ENCODE measurements at regions not wholly inside any gene's neighbourhood (a gene's known extent, or its start where the extent isn't known, plus 50 kb on each side); places are given as distances from the start of the nearest gene placed in this dataset.

DNA sequence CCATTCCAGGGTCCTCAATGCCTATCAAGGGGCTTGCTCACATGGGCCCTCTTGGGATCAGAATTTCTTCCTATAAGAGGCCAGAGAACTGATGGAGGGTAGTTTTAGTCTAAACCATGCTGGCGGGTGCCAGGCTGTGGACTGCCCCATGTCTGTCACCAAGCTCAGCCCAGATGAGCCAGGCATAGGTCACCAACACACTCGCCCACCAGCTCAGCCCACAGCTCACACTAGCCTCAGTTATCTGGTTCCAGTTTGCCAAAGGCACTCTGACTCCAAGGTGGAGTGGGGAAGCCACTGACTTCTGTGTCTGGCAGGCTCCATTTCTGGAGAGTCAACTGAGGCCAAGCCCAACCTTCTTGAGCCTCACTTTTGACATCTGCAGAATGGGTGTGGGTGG, 50.7 kb upstream of the INSYN1 start:
- POLR2A ChIA-PET = no interaction called here
- CTCF ChIA-PET = interaction anchor here (0.9 kb wide), 1 partner anchor 62 kb away, joined by 3 read pairs; no protein-coding TSS in a partner anchor
- Histone ChIP-seq H3K9me2 (no peaks in the 10 kb centered on the region), H3K27me3 (ENCODE audit: insufficient read depth) (no peaks in the 10 kb centered on the region), H3K4me3 (ENCODE audit: low read depth in 2 of 2, low read length in 1 of 2) (no peak overlapping the region), H3K9ac (no peak overlapping the region), H3K4me1 (ENCODE audit: control insufficient read depth in 1 of 2, insufficient read depth in 2 of 2, low read depth in 1 of 2, low read length in 1 of 2) (peaks cover 25 to 28% of the 10 kb centered on the region in 2 experiments; a peak in 3 of 4 replicates), H4K20me1 (ENCODE audit: insufficient read depth) (no peaks in the 10 kb centered on the region), H3K4me2 (no peak overlapping the region), H3K36me3 (replicated peaks in 1 of 2; ENCODE audit: control insufficient read depth in 1 of 2, insufficient read depth in 2 of 2, low read length in 1 of 2) (no peaks in the 10 kb centered on the region), H3K9me3 (no peaks in the 10 kb centered on the region), H2AFZ (ENCODE audit: low read depth) (no peak overlapping the region), H3K27ac (ENCODE audit: low read depth in 2 of 2, low read length in 1 of 2) (no peak overlapping the region), H3K79me2 (ENCODE audit: insufficient read depth) (no peaks in the 10 kb centered on the region), H3F3A (replicated peaks; ENCODE audit: insufficient read depth) (peaks cover 13% of the 10 kb centered on the region)
- TF ChIP-seq YY1 (IDR thresholded peaks at IDR 0.05; ENCODE audit: low read depth) (no peak), MXI1 (IDR thresholded peaks at IDR 0.05; ENCODE audit: low read depth, low read length) (no peak)
- TF ChIP-seq, protein P1, sequence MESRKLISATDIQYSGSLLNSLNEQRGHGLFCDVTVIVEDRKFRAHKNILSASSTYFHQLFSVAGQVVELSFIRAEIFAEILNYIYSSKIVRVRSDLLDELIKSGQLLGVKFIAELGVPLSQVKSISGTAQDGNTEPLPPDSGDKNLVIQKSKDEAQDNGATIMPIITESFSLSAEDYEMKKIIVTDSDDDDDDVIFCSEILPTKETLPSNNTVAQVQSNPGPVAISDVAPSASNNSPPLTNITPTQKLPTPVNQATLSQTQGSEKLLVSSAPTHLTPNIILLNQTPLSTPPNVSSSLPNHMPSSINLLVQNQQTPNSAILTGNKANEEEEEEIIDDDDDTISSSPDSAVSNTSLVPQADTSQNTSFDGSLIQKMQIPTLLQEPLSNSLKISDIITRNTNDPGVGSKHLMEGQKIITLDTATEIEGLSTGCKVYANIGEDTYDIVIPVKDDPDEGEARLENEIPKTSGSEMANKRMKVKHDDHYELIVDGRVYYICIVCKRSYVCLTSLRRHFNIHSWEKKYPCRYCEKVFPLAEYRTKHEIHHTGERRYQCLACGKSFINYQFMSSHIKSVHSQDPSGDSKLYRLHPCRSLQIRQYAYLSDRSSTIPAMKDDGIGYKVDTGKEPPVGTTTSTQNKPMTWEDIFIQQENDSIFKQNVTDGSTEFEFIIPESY (IDR thresholded peaks at IDR 0.05; ENCODE audit: borderline replicate concordance, low read depth) = no peak
- TF ChIP-seq, protein P2, sequence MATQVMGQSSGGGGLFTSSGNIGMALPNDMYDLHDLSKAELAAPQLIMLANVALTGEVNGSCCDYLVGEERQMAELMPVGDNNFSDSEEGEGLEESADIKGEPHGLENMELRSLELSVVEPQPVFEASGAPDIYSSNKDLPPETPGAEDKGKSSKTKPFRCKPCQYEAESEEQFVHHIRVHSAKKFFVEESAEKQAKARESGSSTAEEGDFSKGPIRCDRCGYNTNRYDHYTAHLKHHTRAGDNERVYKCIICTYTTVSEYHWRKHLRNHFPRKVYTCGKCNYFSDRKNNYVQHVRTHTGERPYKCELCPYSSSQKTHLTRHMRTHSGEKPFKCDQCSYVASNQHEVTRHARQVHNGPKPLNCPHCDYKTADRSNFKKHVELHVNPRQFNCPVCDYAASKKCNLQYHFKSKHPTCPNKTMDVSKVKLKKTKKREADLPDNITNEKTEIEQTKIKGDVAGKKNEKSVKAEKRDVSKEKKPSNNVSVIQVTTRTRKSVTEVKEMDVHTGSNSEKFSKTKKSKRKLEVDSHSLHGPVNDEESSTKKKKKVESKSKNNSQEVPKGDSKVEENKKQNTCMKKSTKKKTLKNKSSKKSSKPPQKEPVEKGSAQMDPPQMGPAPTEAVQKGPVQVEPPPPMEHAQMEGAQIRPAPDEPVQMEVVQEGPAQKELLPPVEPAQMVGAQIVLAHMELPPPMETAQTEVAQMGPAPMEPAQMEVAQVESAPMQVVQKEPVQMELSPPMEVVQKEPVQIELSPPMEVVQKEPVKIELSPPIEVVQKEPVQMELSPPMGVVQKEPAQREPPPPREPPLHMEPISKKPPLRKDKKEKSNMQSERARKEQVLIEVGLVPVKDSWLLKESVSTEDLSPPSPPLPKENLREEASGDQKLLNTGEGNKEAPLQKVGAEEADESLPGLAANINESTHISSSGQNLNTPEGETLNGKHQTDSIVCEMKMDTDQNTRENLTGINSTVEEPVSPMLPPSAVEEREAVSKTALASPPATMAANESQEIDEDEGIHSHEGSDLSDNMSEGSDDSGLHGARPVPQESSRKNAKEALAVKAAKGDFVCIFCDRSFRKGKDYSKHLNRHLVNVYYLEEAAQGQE (IDR thresholded peaks at IDR 0.05; ENCODE audit: low read depth, low read length) = no peak
- TF ChIP-seq, protein P3, sequence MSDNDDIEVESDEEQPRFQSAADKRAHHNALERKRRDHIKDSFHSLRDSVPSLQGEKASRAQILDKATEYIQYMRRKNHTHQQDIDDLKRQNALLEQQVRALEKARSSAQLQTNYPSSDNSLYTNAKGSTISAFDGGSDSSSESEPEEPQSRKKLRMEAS (IDR thresholded peaks at IDR 0.05; ENCODE audit: low read depth) = no peak
- WGBS (ENCODE audit: low lambda C conversion rate) = 83% methylated on average over 1 of the region's 2 CpGs
- DNase-seq = no peak

DNA sequence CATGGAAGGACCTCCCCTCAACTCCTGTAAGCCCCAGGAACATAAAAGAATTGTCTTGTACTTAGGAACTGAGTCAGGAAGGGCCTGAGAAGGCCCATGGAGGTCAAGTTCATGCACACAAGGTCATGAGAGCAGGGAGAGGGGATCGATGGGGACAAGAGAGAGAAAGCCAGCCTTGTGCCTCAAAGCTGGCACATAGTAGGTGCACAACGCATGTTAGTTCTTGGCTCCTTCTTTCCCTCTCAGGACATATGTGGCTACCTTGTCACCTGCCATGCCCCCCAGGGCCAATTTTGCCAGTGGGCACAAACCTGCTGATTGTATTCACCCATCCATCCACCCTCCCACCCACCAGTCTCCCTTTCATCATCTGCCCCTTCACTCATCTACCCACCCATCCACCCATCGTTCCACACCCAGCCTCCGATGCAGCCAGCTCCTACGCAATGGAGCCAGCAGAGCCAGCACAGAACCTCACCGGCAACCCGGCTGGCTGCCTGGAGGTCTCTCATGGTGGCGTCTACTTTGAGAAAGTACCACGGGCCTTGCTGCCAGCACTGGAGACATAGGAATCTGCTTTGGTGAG, 52.4 kb upstream of the INSYN1 start:
- CTCF ChIA-PET = interaction anchor here (1.2 to 2.2 kb wide), 4 partner anchors 8 to 128 kb away, joined by 3 to 5 read pairs (median 4); no protein-coding TSS in a partner anchor
- Histone ChIP-seq H3F3A (replicated peaks; ENCODE audit: insufficient read depth) (peaks cover 13% of the 10 kb centered on the region), H3K4me1 (ENCODE audit: control insufficient read depth in 1 of 2, insufficient read depth in 2 of 2, low read depth in 1 of 2, low read length in 1 of 2) (peaks cover 14 to 35% of the 10 kb centered on the region in 2 experiments; a peak in 3 of 4 replicates), H3K9ac (no peak overlapping the region), H4K20me1 (ENCODE audit: insufficient read depth) (no peaks in the 10 kb centered on the region), H2AFZ (ENCODE audit: low read depth) (no peak overlapping the region), H3K79me2 (ENCODE audit: insufficient read depth) (no peaks in the 10 kb centered on the region), H3K27me3 (ENCODE audit: insufficient read depth) (no peaks in the 10 kb centered on the region), H3K9me2 (no peaks in the 10 kb centered on the region), H3K9me3 (no peaks in the 10 kb centered on the region), H3K4me2 (no peak overlapping the region), H3K36me3 (replicated peaks in 1 of 2; ENCODE audit: control insufficient read depth in 1 of 2, insufficient read depth in 2 of 2, low read length in 1 of 2) (no peaks in the 10 kb centered on the region), H3K27ac (ENCODE audit: low read depth in 2 of 2, low read length in 1 of 2) (no peak overlapping the region), H3K4me3 (ENCODE audit: low read depth in 2 of 2, low read length in 1 of 2) (no peak overlapping the region)
- POLR2A ChIA-PET = interaction anchor here (0.6 kb wide), 1 partner anchor 13 kb away, joined by 4 read pairs; no protein-coding TSS in a partner anchor
- no peak for DNase-seq
- WGBS (ENCODE audit: low lambda C conversion rate) = 89% methylated on average over 9 of the region's 9 CpGs
- TF ChIP-seq, protein P4, sequence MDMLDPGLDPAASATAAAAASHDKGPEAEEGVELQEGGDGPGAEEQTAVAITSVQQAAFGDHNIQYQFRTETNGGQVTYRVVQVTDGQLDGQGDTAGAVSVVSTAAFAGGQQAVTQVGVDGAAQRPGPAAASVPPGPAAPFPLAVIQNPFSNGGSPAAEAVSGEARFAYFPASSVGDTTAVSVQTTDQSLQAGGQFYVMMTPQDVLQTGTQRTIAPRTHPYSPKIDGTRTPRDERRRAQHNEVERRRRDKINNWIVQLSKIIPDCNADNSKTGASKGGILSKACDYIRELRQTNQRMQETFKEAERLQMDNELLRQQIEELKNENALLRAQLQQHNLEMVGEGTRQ (IDR thresholded peaks at IDR 0.05; ENCODE audit: borderline replicate concordance, low read depth, low read length) = no peak
- TF ChIP-seq GABPA (IDR thresholded peaks at IDR 0.05; ENCODE audit: low read depth) (no peak), EP300 (IDR thresholded peaks at IDR 0.05; ENCODE audit: borderline replicate concordance in 1 of 2, low read depth in 1 of 2, low read length in 1 of 2) (no peak), NFIC (IDR thresholded peaks at IDR 0.05; ENCODE audit: borderline replicate concordance) (no peak), TEAD4 (IDR thresholded peaks at IDR 0.05; ENCODE audit: borderline replicate concordance, insufficient read depth) (no peak), ELF1 (IDR thresholded peaks at IDR 0.05) (no peak), FOSL2 (IDR thresholded peaks at IDR 0.05; ENCODE audit: borderline replicate concordance, low read depth) (no peak), NRF1 (IDR thresholded peaks at IDR 0.05; ENCODE audit: low read depth, low read length) (no peak), POLR2AphosphoS5 (IDR thresholded peaks at IDR 0.05; ENCODE audit: low read depth, low read length) (no peak), SIN3A (IDR thresholded peaks at IDR 0.05; ENCODE audit: borderline replicate concordance, low read depth, low read length) (no peak), RFX5 (IDR thresholded peaks at IDR 0.05; ENCODE audit: low read length) (no peak)
- TF ChIP-seq, protein P2 (IDR thresholded peaks at IDR 0.05; ENCODE audit: low read depth, low read length) = no peak

Measured in SK-N-SH (cell line).